Endothelial cell of umbilical vein (primary cell): ENCODE measurements at regions not wholly inside any gene's neighbourhood (a gene's known extent, or its start where the extent isn't known, plus 50 kb on each side); places are given as distances from the start of the nearest gene placed in this dataset.

Experiments
- BruUV-seq: library from RNA; stranded (reverse); fragments of 400-500 nt; replicated peaks from 2 replicates; lab custom pipeline; 2021; lab: Mats Ljungman, UMichigan
- CTCF ChIA-PET: fragments of 300-600, 350-600 bp; sonication (Branson Sonifier 250); formaldehyde crosslinking; loops from one replicate; lab custom pipeline; 2021; ENCODE audit warnings: antibody characterized with exemption, inconsistent platforms; lab: Charles Lee
- POLR2A ChIA-PET: fragments of 300-600, 350-600 bp; sonication (Branson Sonifier 250); formaldehyde crosslinking; loops from one replicate; lab custom pipeline; 2021; ENCODE audit warnings: antibody characterized with exemption, inconsistent platforms; lab: Charles Lee
- DNase-seq: peaks from one replicate; pipeline ENCODE4 v3.0.0-alpha.2; 2011; ENCODE audit warnings: low read depth, low spot score
- FAIRE-seq: peaks from 2 replicates; lab custom pipeline; 2011; peaks lifted over from hg19 to GRCh38; lab: Jason Lieb, UNC
- H2AFZ ChIP-seq: 2 replicates; pipeline ENCODE4 v1.6.0; 2012; ENCODE audit warnings: low read depth, low read length, control low read depth, inconsistent platforms
- H3K27ac ChIP-seq: 2 replicates; pipeline ENCODE4 v1.5.1; 2011; ENCODE audit warnings: low read depth, mild to moderate bottlenecking, control low read depth, low read length, moderate library complexity; ENCODE audit not compliant: insufficient read depth
- H3K27me3 ChIP-seq, 2 experiments: 2 replicates each; pipeline versions ENCODE4 v1.6.0 to v1.6.1; 2011; ENCODE audit warnings: low read length in 2 of 2, mixed read lengths in 1 of 2; ENCODE audit not compliant: control insufficient read depth in 2 of 2, insufficient read depth in 2 of 2
- H3K36me3 ChIP-seq, 2 experiments: 2 replicates in 1 of 2; 3 replicates in 1 of 2; pipeline ENCODE4 v1.5.1; 2011; ENCODE audit warnings: low read length in 2 of 2, mild to moderate bottlenecking in 1 of 2, moderate library complexity in 1 of 2; ENCODE audit not compliant: control insufficient read depth in 2 of 2, insufficient read depth in 2 of 2; ENCODE audit errors: extremely low read depth in 1 of 2
- H3K4me1 ChIP-seq: 3 replicates; pipeline ENCODE4 v1.5.1; 2011; ENCODE audit warnings: mild to moderate bottlenecking, low read length; ENCODE audit not compliant: control insufficient read depth, insufficient read depth; ENCODE audit errors: extremely low read depth
- H3K4me2 ChIP-seq: 2 replicates; pipeline ENCODE4 v1.6.1; 2011; ENCODE audit warnings: low read length, control low read depth, mixed read lengths; ENCODE audit not compliant: insufficient read depth
- H3K4me3 ChIP-seq, 3 experiments: fragments of 200-600 bp in 1 of 3; sonication (generic), shearing (Covaris generic) in 1 of 3; replicated peaks in 1 of 3; 2 replicates each; pipeline ENCODE4 v1.5.1; 2011 to 2016; ENCODE audit warnings: control low read depth in 3 of 3, low read length in 3 of 3, mild to moderate bottlenecking in 2 of 3, inconsistent platforms in 1 of 3, low read depth in 1 of 3, moderate library complexity in 1 of 3; ENCODE audit not compliant: insufficient read depth in 1 of 3
- H3K79me2 ChIP-seq: 2 replicates; pipeline ENCODE4 v1.6.0; 2012; ENCODE audit warnings: low read length, inconsistent platforms; ENCODE audit not compliant: control insufficient read depth, insufficient read depth
- H3K9ac ChIP-seq: replicated peaks from 2 replicates; pipeline ENCODE3; 2011; ENCODE audit warnings: low read length, control low read depth; ENCODE audit not compliant: insufficient read depth; ENCODE audit errors: extremely low read depth
- H3K9me1 ChIP-seq: replicated peaks from 3 replicates; pipeline ENCODE4 v1.6.0; 2011; ENCODE audit warnings: mild to moderate bottlenecking, low read length; ENCODE audit not compliant: control insufficient read depth, insufficient read depth; ENCODE audit errors: extremely low read depth
- H3K9me3 ChIP-seq: replicated peaks from 2 replicates; pipeline ENCODE4 v1.5.1; 2012; ENCODE audit warnings: low read length, inconsistent platforms; ENCODE audit not compliant: control insufficient read depth, insufficient read depth
- H4K20me1 ChIP-seq: replicated peaks from 2 replicates; pipeline ENCODE3; 2011; ENCODE audit warnings: mild to moderate bottlenecking, low read length; ENCODE audit not compliant: control insufficient read depth, insufficient read depth; ENCODE audit errors: extremely low read depth
- EZH2 ChIP-seq: IDR thresholded peaks from 2 replicates; pipeline ENCODE4 v1.6.1; 2012; ENCODE audit warnings: borderline replicate concordance, low read depth, mild to moderate bottlenecking, moderate library complexity, low read length, inconsistent platforms; ENCODE audit not compliant: severe bottlenecking
- FOS ChIP-seq: IDR thresholded peaks from 2 replicates; pipeline ENCODE4 v1.6.1; 2011; ENCODE audit warnings: mild to moderate bottlenecking, low read length, moderate library complexity, borderline replicate concordance; ENCODE audit not compliant: insufficient read depth
- GATA2 ChIP-seq: IDR thresholded peaks from 2 replicates; pipeline ENCODE4 v1.7.0; 2011; ENCODE audit warnings: low read depth, mild to moderate bottlenecking, moderate library complexity, mixed read lengths, low read length; ENCODE audit not compliant: insufficient read length, insufficient read depth
- JUN ChIP-seq: IDR thresholded peaks from 2 replicates; pipeline ENCODE4 v1.6.1; 2011; ENCODE audit warnings: borderline replicate concordance, low read depth; ENCODE audit not compliant: insufficient read length, insufficient read depth
- MYC ChIP-seq: IDR thresholded peaks from one replicate; pipeline ENCODE4 v1.6.1; 2011; ENCODE audit warnings: mild to moderate bottlenecking, low read depth, low read length
- POLR2A ChIP-seq: IDR thresholded peaks from 2 replicates; pipeline ENCODE4 v1.6.1; 2012; ENCODE audit warnings: low read depth, mild to moderate bottlenecking, control low read depth, low read length
- POLR2AphosphoS5 ChIP-seq: IDR thresholded peaks from 2 replicates; pipeline ENCODE4 v1.6.1; 2012; ENCODE audit warnings: low read depth, mild to moderate bottlenecking, control low read depth, low read length, moderate library complexity; ENCODE audit not compliant: insufficient read depth
- dilution Hi-C: fragments of 300-500 bp; cut with MboI; formaldehyde crosslinking; loops from one replicate; pipeline ENCODE4 v1.15.0; 2019; ENCODE audit warnings: low sequenced_read_pairs; ENCODE audit not compliant: extremely low pct_ligation_motif_present
- intact Hi-C: fragments of 100-400 bp; cut with micrococcal nuclease; formaldehyde crosslinking; loops from one replicate; pipeline ENCODE4 v1.10.0; 2022
- TF ChIP-seq, protein P1 (sequence below): IDR thresholded peaks from 2 replicates; pipeline ENCODE4 v1.6.1; 2011; ENCODE audit not compliant: insufficient read depth, insufficient read length
- TF ChIP-seq, protein P2 (sequence below), 2 donors: IDR thresholded peaks; 1 replicate in 1 of 2; 2 replicates in 1 of 2; pipeline ENCODE4 v1.5.1; 2011; ENCODE audit warnings: low read length in 2 of 2, mild to moderate bottlenecking in 2 of 2, moderate library complexity in 2 of 2, control low read depth in 1 of 2, inconsistent platforms in 1 of 2, low read depth in 1 of 2; ENCODE audit not compliant: insufficient read depth in 1 of 2; ENCODE audit errors: extremely low read depth in 1 of 2

DNA sequence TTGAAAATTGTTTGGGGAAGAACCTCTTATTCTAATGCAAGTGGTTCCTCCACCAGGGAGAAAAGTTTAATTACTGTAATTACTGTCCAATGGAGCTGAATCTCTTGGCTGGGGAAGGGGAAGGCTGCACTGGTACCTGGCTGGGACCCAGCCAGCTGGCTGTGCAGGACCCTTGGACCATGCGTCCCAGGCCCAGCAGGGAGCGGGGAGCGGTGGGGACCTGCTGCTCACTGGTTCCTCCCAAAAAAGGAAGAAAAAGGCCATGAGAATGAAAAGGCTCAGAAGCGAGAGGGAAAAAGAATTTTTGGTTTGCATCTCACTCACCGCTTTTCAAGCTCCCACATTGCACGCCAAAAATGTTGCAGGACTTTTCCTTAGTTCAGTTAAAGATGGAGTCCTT is 333.5 kb downstream of the FAM47B start:
- intact Hi-C loops (no loop called here), dilution Hi-C loops (no loop called here)
- Histone ChIP-seq H3K27me3 (no peaks in the 10 kb centered on the region), H3K4me3 (no peak overlapping the region), H3K4me1 (no peaks in the 10 kb centered on the region), H3K9me1 (no peaks in the 10 kb centered on the region), H3K27ac (no peak overlapping the region), H3K9me3 (no peaks in the 10 kb centered on the region), H2AFZ (no peak overlapping the region), H3K4me2 (no peak overlapping the region), H3K79me2 (no peaks in the 10 kb centered on the region), H3K9ac (no peak overlapping the region), H3K36me3 (no peaks in the 10 kb centered on the region), H4K20me1 (no peaks in the 10 kb centered on the region)
- TF ChIP-seq POLR2AphosphoS5, result no peak
- no peak for TF ChIP-seq POLR2A
- TF ChIP-seq, protein P1, sequence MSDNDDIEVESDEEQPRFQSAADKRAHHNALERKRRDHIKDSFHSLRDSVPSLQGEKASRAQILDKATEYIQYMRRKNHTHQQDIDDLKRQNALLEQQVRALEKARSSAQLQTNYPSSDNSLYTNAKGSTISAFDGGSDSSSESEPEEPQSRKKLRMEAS, result no peak
- no peak for TF ChIP-seq EZH2
- no peak for TF ChIP-seq JUN
- TF ChIP-seq MYC, result no peak
- no peak for TF ChIP-seq GATA2
- TF ChIP-seq FOS, result no peak
- TF ChIP-seq, protein P2, sequence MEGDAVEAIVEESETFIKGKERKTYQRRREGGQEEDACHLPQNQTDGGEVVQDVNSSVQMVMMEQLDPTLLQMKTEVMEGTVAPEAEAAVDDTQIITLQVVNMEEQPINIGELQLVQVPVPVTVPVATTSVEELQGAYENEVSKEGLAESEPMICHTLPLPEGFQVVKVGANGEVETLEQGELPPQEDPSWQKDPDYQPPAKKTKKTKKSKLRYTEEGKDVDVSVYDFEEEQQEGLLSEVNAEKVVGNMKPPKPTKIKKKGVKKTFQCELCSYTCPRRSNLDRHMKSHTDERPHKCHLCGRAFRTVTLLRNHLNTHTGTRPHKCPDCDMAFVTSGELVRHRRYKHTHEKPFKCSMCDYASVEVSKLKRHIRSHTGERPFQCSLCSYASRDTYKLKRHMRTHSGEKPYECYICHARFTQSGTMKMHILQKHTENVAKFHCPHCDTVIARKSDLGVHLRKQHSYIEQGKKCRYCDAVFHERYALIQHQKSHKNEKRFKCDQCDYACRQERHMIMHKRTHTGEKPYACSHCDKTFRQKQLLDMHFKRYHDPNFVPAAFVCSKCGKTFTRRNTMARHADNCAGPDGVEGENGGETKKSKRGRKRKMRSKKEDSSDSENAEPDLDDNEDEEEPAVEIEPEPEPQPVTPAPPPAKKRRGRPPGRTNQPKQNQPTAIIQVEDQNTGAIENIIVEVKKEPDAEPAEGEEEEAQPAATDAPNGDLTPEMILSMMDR (IDR thresholded peaks at IDR 0.05; ENCODE audit: extremely low read depth in 1 of 2, insufficient read depth in 1 of 2, low read depth in 1 of 2, low read length in 2 of 2), result no peak
- ChIA-PET CTCF (no interaction called here), POLR2A (no interaction called here)
- no peak for FAIRE-seq
- DNase-seq, result no peak
- BruUV-seq, result no TSS peak
